ENCODE measurements at regions not wholly inside any gene's neighbourhood (a gene's known extent, or its start where the extent isn't known, plus 50 kb on each side); places are given as distances from the start of the nearest gene placed in this dataset.

- H3K4me3 ChIP-seq (ENCODE audit: insufficient read depth, low read length, poor library complexity, severe bottlenecking), result no peak overlapping the region
- no peaks in the 10 kb centered on the region for H3K9me2 ChIP-seq (replicated peaks; ENCODE audit: insufficient read depth, low read length)
- H3K9ac ChIP-seq (ENCODE audit: low read length), result no peak overlapping the region
- no peaks in the 10 kb centered on the region for H3K79me2 ChIP-seq (ENCODE audit: insufficient read depth, low read length)
- H4K20me1 ChIP-seq (ENCODE audit: low read depth, low read length), result no peaks in the 10 kb centered on the region
- no peak overlapping the region for H3K27ac ChIP-seq (ENCODE audit: low read depth, low read length)
- H3K9me3 ChIP-seq (ENCODE audit: insufficient read depth, low read length), result no peaks in the 10 kb centered on the region
- no peaks in the 10 kb centered on the region for H3K27me3 ChIP-seq (ENCODE audit: low read length)
- no peak overlapping the region for H2AFZ ChIP-seq (ENCODE audit: low read depth, low read length, severe bottlenecking)
- TF ChIP-seq, protein P1, sequence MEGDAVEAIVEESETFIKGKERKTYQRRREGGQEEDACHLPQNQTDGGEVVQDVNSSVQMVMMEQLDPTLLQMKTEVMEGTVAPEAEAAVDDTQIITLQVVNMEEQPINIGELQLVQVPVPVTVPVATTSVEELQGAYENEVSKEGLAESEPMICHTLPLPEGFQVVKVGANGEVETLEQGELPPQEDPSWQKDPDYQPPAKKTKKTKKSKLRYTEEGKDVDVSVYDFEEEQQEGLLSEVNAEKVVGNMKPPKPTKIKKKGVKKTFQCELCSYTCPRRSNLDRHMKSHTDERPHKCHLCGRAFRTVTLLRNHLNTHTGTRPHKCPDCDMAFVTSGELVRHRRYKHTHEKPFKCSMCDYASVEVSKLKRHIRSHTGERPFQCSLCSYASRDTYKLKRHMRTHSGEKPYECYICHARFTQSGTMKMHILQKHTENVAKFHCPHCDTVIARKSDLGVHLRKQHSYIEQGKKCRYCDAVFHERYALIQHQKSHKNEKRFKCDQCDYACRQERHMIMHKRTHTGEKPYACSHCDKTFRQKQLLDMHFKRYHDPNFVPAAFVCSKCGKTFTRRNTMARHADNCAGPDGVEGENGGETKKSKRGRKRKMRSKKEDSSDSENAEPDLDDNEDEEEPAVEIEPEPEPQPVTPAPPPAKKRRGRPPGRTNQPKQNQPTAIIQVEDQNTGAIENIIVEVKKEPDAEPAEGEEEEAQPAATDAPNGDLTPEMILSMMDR (IDR thresholded peaks at IDR 0.05; ENCODE audit: insufficient read depth, low read length, poor library complexity, severe bottlenecking), result no peak
- TF ChIP-seq EZH2phosphoT487 (conservative IDR thresholded peaks at IDR 0.05; ENCODE audit: low read length), result no peak
- H3K4me2 ChIP-seq (ENCODE audit: low read depth, low read length, poor library complexity, severe bottlenecking), result no peak overlapping the region
- no peaks in the 10 kb centered on the region for H3K36me3 ChIP-seq (ENCODE audit: low read length)
- no peaks in the 10 kb centered on the region for H3F3A ChIP-seq (ENCODE audit: insufficient read depth)
These were observed 252.5 kb upstream of the SOX14 start for GRCh38 chr3:137511655-137512054.

GRCh38 chr3:137514853-137515252, 249.3 kb upstream of the SOX14 start:
- Histone ChIP-seq H3K36me3 (ENCODE audit: low read length) (no peaks in the 10 kb centered on the region), H3F3A (ENCODE audit: insufficient read depth) (no peaks in the 10 kb centered on the region), H3K27me3 (ENCODE audit: low read length) (no peaks in the 10 kb centered on the region), H3K4me3 (ENCODE audit: insufficient read depth, low read length, poor library complexity, severe bottlenecking) (no peak overlapping the region), H4K20me1 (ENCODE audit: low read depth, low read length) (no peaks in the 10 kb centered on the region), H3K9me2 (replicated peaks; ENCODE audit: insufficient read depth, low read length) (no peaks in the 10 kb centered on the region), H3K79me2 (ENCODE audit: insufficient read depth, low read length) (no peaks in the 10 kb centered on the region), H3K4me2 (ENCODE audit: low read depth, low read length, poor library complexity, severe bottlenecking) (no peak overlapping the region), H2AFZ (ENCODE audit: low read depth, low read length, severe bottlenecking) (no peak overlapping the region), H3K9me3 (ENCODE audit: insufficient read depth, low read length) (no peaks in the 10 kb centered on the region), H3K27ac (ENCODE audit: low read depth, low read length) (no peak overlapping the region), H3K9ac (ENCODE audit: low read length) (no peak overlapping the region)
- TF ChIP-seq, protein P1 (IDR thresholded peaks at IDR 0.05; ENCODE audit: insufficient read depth, low read length, poor library complexity, severe bottlenecking), result no peak

DNA sequence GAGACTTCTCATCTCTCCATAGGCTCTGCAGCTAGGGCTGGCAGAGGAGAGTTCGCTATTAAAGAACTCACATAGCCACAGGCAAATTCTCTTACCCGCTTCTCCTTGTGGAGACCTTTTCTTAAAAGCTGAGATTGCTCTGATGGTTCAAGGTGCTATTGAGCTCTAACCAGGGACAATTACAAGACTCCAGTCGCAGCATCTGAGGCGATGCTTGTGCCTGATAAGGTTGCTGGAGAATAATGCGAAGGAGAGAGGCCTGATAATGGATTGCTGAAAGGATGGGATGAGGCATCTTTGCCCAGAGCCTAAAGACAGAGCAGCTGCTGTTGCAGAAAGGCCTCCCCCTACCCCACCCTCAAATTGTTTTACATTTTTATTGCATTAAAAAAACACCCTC, 244.5 kb upstream of the SOX14 start:
- Histone ChIP-seq H3K9me3 (ENCODE audit: insufficient read depth, low read length) (no peaks in the 10 kb centered on the region), H3K9ac (ENCODE audit: low read length) (no peak overlapping the region), H3K27me3 (ENCODE audit: low read length) (no peaks in the 10 kb centered on the region), H3K4me2 (ENCODE audit: low read depth, low read length, poor library complexity, severe bottlenecking) (no peak overlapping the region), H3K27ac (ENCODE audit: low read depth, low read length) (no peak overlapping the region), H3K79me2 (ENCODE audit: insufficient read depth, low read length) (no peaks in the 10 kb centered on the region), H2AFZ (ENCODE audit: low read depth, low read length, severe bottlenecking) (no peak overlapping the region), H3K4me3 (ENCODE audit: insufficient read depth, low read length, poor library complexity, severe bottlenecking) (no peak overlapping the region), H3F3A (ENCODE audit: insufficient read depth) (no peaks in the 10 kb centered on the region), H3K9me2 (replicated peaks; ENCODE audit: insufficient read depth, low read length) (no peaks in the 10 kb centered on the region), H4K20me1 (ENCODE audit: low read depth, low read length) (no peaks in the 10 kb centered on the region), H3K36me3 (ENCODE audit: low read length) (no peaks in the 10 kb centered on the region)
- TF ChIP-seq, protein P1 (IDR thresholded peaks at IDR 0.05; ENCODE audit: insufficient read depth, low read length, poor library complexity, severe bottlenecking), result no peak
- TF ChIP-seq EZH2phosphoT487 (conservative IDR thresholded peaks at IDR 0.05; ENCODE audit: low read length), result no peak

GRCh38 chr3:137524751-137525150, 239.4 kb upstream of the SOX14 start:
- Histone ChIP-seq H3K4me2 (ENCODE audit: low read depth, low read length, poor library complexity, severe bottlenecking) (no peak overlapping the region), H2AFZ (ENCODE audit: low read depth, low read length, severe bottlenecking) (no peak overlapping the region), H3K27me3 (ENCODE audit: low read length) (no peaks in the 10 kb centered on the region), H3K9me3 (ENCODE audit: insufficient read depth, low read length) (no peaks in the 10 kb centered on the region), H3K9me2 (replicated peaks; ENCODE audit: insufficient read depth, low read length) (no peaks in the 10 kb centered on the region), H3K27ac (ENCODE audit: low read depth, low read length) (no peak overlapping the region), H3F3A (ENCODE audit: insufficient read depth) (no peaks in the 10 kb centered on the region), H3K79me2 (ENCODE audit: insufficient read depth, low read length) (no peaks in the 10 kb centered on the region), H3K9ac (ENCODE audit: low read length) (no peak overlapping the region), H3K36me3 (ENCODE audit: low read length) (no peaks in the 10 kb centered on the region), H4K20me1 (ENCODE audit: low read depth, low read length) (no peaks in the 10 kb centered on the region), H3K4me3 (ENCODE audit: insufficient read depth, low read length, poor library complexity, severe bottlenecking) (no peak overlapping the region)
- TF ChIP-seq EZH2phosphoT487 (conservative IDR thresholded peaks at IDR 0.05; ENCODE audit: low read length), result no peak
- TF ChIP-seq, protein P1 (IDR thresholded peaks at IDR 0.05; ENCODE audit: insufficient read depth, low read length, poor library complexity, severe bottlenecking), result no peak

Data from SU-DHL-6 (cell line).